PC-3 (cell line): ENCODE measurements at regions not wholly inside any gene's neighbourhood (a gene's known extent, or its start where the extent isn't known, plus 50 kb on each side); places are given as distances from the start of the nearest gene placed in this dataset.

Source experiments
- EZH2phosphoT487 ChIP-seq: fragments of 300-600 bp; sonication (generic); IDR thresholded peaks from 2 replicates; pipeline ENCODE4 v1.6.1; 2018; ENCODE audit warnings: mild to moderate bottlenecking, antibody characterized with exemption, low read length, borderline replicate concordance
- TF ChIP-seq, protein P1 (sequence below): fragments of 300-600 bp; sonication (generic); conservative IDR thresholded peaks from 2 replicates; pipeline ENCODE4 v1.5.1; 2017; ENCODE audit warnings: antibody characterized with exemption, low read depth, mild to moderate bottlenecking, low read length

DNA sequence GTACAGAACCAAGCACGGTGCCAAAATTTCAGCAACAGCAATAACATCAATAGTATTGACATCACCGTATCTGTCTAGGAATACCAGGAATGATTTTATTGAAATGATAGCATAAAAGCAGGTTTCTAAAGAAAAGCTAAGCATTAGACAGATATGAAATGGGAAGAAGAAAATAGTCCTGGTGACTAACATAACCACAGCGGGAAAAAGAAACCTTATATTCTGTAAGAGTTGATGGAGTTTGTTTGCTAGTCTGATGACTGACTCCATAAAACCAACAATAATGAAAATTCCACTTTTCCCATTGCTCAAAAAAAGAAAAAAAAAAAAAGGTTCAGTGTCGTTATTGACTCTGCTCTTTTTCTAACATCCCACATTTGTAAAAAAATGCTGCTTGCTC, 668.3 kb downstream of the IPMK start:
- TF ChIP-seq, protein P1, sequence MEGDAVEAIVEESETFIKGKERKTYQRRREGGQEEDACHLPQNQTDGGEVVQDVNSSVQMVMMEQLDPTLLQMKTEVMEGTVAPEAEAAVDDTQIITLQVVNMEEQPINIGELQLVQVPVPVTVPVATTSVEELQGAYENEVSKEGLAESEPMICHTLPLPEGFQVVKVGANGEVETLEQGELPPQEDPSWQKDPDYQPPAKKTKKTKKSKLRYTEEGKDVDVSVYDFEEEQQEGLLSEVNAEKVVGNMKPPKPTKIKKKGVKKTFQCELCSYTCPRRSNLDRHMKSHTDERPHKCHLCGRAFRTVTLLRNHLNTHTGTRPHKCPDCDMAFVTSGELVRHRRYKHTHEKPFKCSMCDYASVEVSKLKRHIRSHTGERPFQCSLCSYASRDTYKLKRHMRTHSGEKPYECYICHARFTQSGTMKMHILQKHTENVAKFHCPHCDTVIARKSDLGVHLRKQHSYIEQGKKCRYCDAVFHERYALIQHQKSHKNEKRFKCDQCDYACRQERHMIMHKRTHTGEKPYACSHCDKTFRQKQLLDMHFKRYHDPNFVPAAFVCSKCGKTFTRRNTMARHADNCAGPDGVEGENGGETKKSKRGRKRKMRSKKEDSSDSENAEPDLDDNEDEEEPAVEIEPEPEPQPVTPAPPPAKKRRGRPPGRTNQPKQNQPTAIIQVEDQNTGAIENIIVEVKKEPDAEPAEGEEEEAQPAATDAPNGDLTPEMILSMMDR: no peak
- TF ChIP-seq EZH2phosphoT487: no peak
